IMR-90 (cell line): ENCODE measurements at regions not wholly inside any gene's neighbourhood (a gene's known extent, or its start where the extent isn't known, plus 50 kb on each side); places are given as distances from the start of the nearest gene placed in this dataset.

Experiments
- BHLHE40 ChIP-seq: fragments of 150-350 bp; IDR thresholded peaks from 2 replicates; pipeline ENCODE4 v1.6.1; 2016; ENCODE audit warnings: mild to moderate bottlenecking, low read depth, low read length
- CEBPB ChIP-seq: IDR thresholded peaks from 2 replicates; pipeline ENCODE4 v1.6.1; 2012; ENCODE audit warnings: low read depth, low read length, improper control_type of control experiment
- CHD1 ChIP-seq: IDR thresholded peaks from 2 replicates; pipeline ENCODE4 v1.6.1; 2012; ENCODE audit warnings: low read depth, low read length, improper control_type of control experiment
- FOS ChIP-seq: fragments of 150-350 bp; IDR thresholded peaks from 2 replicates; pipeline ENCODE4 v1.6.1; 2016; ENCODE audit warnings: low read depth, low read length
- MAFK ChIP-seq: IDR thresholded peaks from 2 replicates; pipeline ENCODE4 v1.6.1; 2012; ENCODE audit warnings: low read depth, low read length, improper control_type of control experiment
- MAZ ChIP-seq: IDR thresholded peaks from 2 replicates; pipeline ENCODE4 v1.6.1; 2012; ENCODE audit warnings: low read depth, mild to moderate bottlenecking, low read length, improper control_type of control experiment, moderate library complexity, borderline replicate concordance
- NFE2L2 ChIP-seq: fragments of 150-350 bp; IDR thresholded peaks from 2 replicates; pipeline ENCODE4 v1.6.1; 2016; ENCODE audit warnings: low read depth, mild to moderate bottlenecking, low read length
- POLR2A ChIP-seq: IDR thresholded peaks from 2 replicates; pipeline ENCODE4 v1.6.1; 2012; ENCODE audit warnings: mild to moderate bottlenecking, low read depth, low read length
- RAD21 ChIP-seq: IDR thresholded peaks from 2 replicates; pipeline ENCODE4 v1.6.1; 2012; ENCODE audit warnings: low read length, improper control_type of control experiment
- RFX5 ChIP-seq: IDR thresholded peaks from 2 replicates; pipeline ENCODE4 v1.8.0; 2012; ENCODE audit warnings: low read depth, mild to moderate bottlenecking, low read length, moderate library complexity
- SMC3 ChIP-seq: fragments of 150-350 bp; IDR thresholded peaks from 2 replicates; pipeline ENCODE4 v1.6.1; 2016; ENCODE audit warnings: low read depth, mild to moderate bottlenecking, antibody characterized with exemption, low read length, moderate library complexity
- TF ChIP-seq, protein P1 (sequence below): conservative IDR thresholded peaks from 2 replicates; pipeline ENCODE4 v1.5.1; 2012; ENCODE audit warnings: mild to moderate bottlenecking, low read depth, low read length, improper control_type of control experiment

- TF ChIP-seq RFX5 (no peak), CEBPB (no peak), POLR2A (no peak), CHD1 (no peak), SMC3 (no peak), BHLHE40 (no peak), RAD21 (no peak), MAZ (no peak), NFE2L2 (no peak), FOS (no peak), MAFK (no peak)
- TF ChIP-seq, protein P1, sequence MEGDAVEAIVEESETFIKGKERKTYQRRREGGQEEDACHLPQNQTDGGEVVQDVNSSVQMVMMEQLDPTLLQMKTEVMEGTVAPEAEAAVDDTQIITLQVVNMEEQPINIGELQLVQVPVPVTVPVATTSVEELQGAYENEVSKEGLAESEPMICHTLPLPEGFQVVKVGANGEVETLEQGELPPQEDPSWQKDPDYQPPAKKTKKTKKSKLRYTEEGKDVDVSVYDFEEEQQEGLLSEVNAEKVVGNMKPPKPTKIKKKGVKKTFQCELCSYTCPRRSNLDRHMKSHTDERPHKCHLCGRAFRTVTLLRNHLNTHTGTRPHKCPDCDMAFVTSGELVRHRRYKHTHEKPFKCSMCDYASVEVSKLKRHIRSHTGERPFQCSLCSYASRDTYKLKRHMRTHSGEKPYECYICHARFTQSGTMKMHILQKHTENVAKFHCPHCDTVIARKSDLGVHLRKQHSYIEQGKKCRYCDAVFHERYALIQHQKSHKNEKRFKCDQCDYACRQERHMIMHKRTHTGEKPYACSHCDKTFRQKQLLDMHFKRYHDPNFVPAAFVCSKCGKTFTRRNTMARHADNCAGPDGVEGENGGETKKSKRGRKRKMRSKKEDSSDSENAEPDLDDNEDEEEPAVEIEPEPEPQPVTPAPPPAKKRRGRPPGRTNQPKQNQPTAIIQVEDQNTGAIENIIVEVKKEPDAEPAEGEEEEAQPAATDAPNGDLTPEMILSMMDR: no peak
Measured at GRCh38 chr1:57623039-57623790, 199.4 kb upstream of the DAB1 start.
